Esophagus muscularis mucosa (tissue), 4 donors: ENCODE measurements at regions not wholly inside any gene's neighbourhood (a gene's known extent, or its start where the extent isn't known, plus 50 kb on each side); places are given as distances from the start of the nearest gene placed in this dataset.
"Not testable (repeated sequence)": the region's sequence is repeated elsewhere in the genome, so short reads cannot be mapped to it uniquely, and the experiment has no call there.

ENCODE experiments used
- DNase-seq: peaks from one replicate; pipeline ENCODE4 v3.0.0-alpha.2; 2017; ENCODE audit errors: extremely low spot score
- H3K27ac ChIP-seq, 4 donors: fragments of 200-600 bp; sonication (generic); replicated peaks in 1 of 4; 1 replicate in 3 of 4; 2 replicates in 1 of 4; pipeline ENCODE4 v1.5.1; 2016 to 2019; ENCODE audit warnings: mild to moderate bottlenecking in 1 of 4
- H3K27me3 ChIP-seq, 4 donors: fragments of 200-600 bp; sonication (generic); one replicate each; pipeline versions ENCODE4 v1.5.1 to v1.6.0; 2016 to 2019
- H3K36me3 ChIP-seq, 4 donors: fragments of 200-600 bp; sonication (generic); one replicate each; pipeline ENCODE4 v1.5.1; 2016 to 2019
- H3K4me1 ChIP-seq, 4 donors: fragments of 200-600 bp; sonication (generic); one replicate each; pipeline ENCODE4 v1.5.1; 2016 to 2019
- H3K4me3 ChIP-seq, 4 donors: fragments of 200-600 bp; sonication (generic); 1 replicate in 2 of 4; 2 replicates in 2 of 4; pipeline ENCODE4 v1.5.1; 2016 to 2019; ENCODE audit warnings: mild to moderate bottlenecking in 4 of 4, moderate library complexity in 1 of 4
- H3K9me3 ChIP-seq, 4 donors: fragments of 200-600 bp; sonication (generic); 1 replicate in 3 of 4; 2 replicates in 1 of 4; pipeline ENCODE4 v1.5.1; 2016 to 2019
- EP300 ChIP-seq: sonication (generic); formaldehyde crosslinking; IDR thresholded peaks from one replicate; pipeline ENCODE4 v1.6.1; 2017; ENCODE audit warnings: antibody characterized with exemption
- POLR2A ChIP-seq: fragments of 450-650 bp; IDR thresholded peaks from one replicate; pipeline ENCODE4 v1.6.1; 2017; ENCODE audit warnings: antibody characterized with exemption, moderate library complexity, mild to moderate bottlenecking, low read depth
- POLR2AphosphoS5 ChIP-seq, 2 donors: sonication (generic); formaldehyde crosslinking; IDR thresholded peaks; one replicate each; pipeline ENCODE4 v1.6.1; 2017; ENCODE audit warnings: antibody characterized with exemption in 2 of 2
- WGBS: methylation state at CpG from one replicate; pipeline ENCODE4 v1.1.5; 2018; 5-methylcytosine and 5-hydroxymethylcytosine counted together
- intact Hi-C: fragments of 100-400 bp; cut with DNase I; formaldehyde crosslinking; loops from one replicate; pipeline ENCODE4 v1.15.1; 2023
- TF ChIP-seq, protein P1 (sequence below), 3 experiments: fragments of 200-600 bp in 2 of 3; fragments of 450-650 bp in 1 of 3; sonication (generic) in 2 of 3; IDR thresholded peaks; one replicate each; pipeline ENCODE4 v1.5.1; 2017 to 2019; ENCODE audit warnings: antibody characterized with exemption in 3 of 3, mild to moderate bottlenecking in 2 of 3, moderate library complexity in 1 of 3

DNA sequence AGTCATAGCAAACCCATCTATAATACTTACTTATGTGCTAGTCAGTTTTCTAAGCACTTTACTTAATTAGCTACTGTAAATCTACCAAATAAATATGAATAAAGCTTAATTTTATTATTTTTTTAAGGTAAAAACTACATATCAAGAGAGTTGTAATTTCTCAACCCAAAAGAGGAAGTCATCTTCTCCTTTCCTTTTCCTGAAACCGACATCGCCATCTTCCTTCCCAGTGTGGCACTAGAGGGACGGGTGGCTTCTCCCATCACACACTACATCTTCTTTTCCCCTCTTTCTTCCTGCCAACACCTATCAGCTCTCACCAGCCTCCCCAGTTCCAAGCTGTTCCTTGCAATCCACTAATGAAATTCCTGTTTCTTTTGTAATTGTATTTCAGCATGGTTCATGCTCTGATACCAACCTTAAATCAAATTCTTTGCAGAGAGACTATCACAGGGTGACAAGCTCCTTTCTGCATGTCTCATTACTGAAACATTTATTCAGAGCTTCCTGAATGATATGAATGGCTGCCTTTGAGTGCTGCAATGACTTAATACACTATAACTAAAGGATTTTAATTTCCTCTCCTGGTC is 251.6 kb upstream of the FAM78B start:
- no peaks in the 10 kb centered on the region for H3K36me3 ChIP-seq
- H3K27ac ChIP-seq, result no peak overlapping the region
- WGBS, result 60% methylated on average over 3 of the region's 3 CpGs
- DNase-seq, result no peak
- H3K27me3 ChIP-seq, result peaks cover 0 to 3% (median 0%) of the 10 kb centered on the region in 4 donors
- no peaks in the 10 kb centered on the region for H3K4me1 ChIP-seq
- intact Hi-C loops, result no loop called here
- H3K4me3 ChIP-seq, result no peak overlapping the region
- no peaks in the 10 kb centered on the region for H3K9me3 ChIP-seq
- TF ChIP-seq POLR2AphosphoS5 (IDR thresholded peaks at IDR 0.05) (no peak), POLR2A (no peak), EP300 (no peak)
- TF ChIP-seq, protein P1, sequence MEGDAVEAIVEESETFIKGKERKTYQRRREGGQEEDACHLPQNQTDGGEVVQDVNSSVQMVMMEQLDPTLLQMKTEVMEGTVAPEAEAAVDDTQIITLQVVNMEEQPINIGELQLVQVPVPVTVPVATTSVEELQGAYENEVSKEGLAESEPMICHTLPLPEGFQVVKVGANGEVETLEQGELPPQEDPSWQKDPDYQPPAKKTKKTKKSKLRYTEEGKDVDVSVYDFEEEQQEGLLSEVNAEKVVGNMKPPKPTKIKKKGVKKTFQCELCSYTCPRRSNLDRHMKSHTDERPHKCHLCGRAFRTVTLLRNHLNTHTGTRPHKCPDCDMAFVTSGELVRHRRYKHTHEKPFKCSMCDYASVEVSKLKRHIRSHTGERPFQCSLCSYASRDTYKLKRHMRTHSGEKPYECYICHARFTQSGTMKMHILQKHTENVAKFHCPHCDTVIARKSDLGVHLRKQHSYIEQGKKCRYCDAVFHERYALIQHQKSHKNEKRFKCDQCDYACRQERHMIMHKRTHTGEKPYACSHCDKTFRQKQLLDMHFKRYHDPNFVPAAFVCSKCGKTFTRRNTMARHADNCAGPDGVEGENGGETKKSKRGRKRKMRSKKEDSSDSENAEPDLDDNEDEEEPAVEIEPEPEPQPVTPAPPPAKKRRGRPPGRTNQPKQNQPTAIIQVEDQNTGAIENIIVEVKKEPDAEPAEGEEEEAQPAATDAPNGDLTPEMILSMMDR (IDR thresholded peaks at IDR 0.05), result no peak

DNA sequence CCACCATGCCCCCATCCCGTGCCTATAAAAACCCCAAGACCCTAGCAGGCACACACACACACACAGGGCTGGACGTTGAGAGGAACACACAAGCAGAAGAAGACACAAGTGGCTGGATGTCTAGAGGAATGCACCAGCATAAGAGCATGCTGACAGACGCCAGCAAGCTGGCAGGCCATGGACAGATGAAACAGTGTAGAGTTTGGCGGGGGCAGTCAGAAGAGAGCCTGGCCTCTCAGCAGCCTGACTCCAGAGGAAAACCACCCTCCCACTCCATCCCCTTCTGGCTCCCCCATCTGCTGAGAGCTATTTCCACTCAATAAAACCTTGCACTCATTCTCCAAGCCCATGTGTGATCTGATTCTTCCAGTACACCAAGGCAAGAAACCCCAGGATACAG is 255.8 kb upstream of the FAM78B start:
- H3K9me3 ChIP-seq, H3K27me3 ChIP-seq, H3K4me3 ChIP-seq, intact Hi-C loops, H3K27ac ChIP-seq, H3K4me1 ChIP-seq, DNase-seq, H3K36me3 ChIP-seq: not testable (repeated sequence)
- 64% methylated on average over 3 of the region's 4 CpGs for WGBS

GRCh38 chr1:166432655-166433054 is 265.9 kb upstream of the FAM78B start:
- 73% methylated on average over 2 of the region's 2 CpGs for WGBS
- H3K27ac ChIP-seq, result no peak overlapping the region
- TF ChIP-seq POLR2A (no peak), EP300 (no peak), POLR2AphosphoS5 (IDR thresholded peaks at IDR 0.05) (no peak)
- TF ChIP-seq, protein P1 (IDR thresholded peaks at IDR 0.05), result no peak
- no peaks in the 10 kb centered on the region for H3K36me3 ChIP-seq
- no peak for DNase-seq
- H3K27me3 ChIP-seq, result peaks cover 0 to 11% (median 0%) of the 10 kb centered on the region in 4 donors
- intact Hi-C loops, result no loop called here
- H3K4me3 ChIP-seq, result no peak overlapping the region
- no peaks in the 10 kb centered on the region for H3K4me1 ChIP-seq
- no peaks in the 10 kb centered on the region for H3K9me3 ChIP-seq

GRCh38 chr1:166433404-166434304 is 266.9 kb upstream of the FAM78B start:
- intact Hi-C loops, result not testable (repeated sequence)

GRCh38 chr1:166457700-166458099 is 290.9 kb upstream of the FAM78B start:
- Histone ChIP-seq H3K4me1 (no peaks in the 10 kb centered on the region), H3K27ac (no peak overlapping the region), H3K9me3 (no peaks in the 10 kb centered on the region), H3K36me3 (no peaks in the 10 kb centered on the region), H3K27me3 (peaks cover 0 to 8% (median 0%) of the 10 kb centered on the region in 4 donors), H3K4me3 (no peak overlapping the region)
- TF ChIP-seq EP300 (no peak), POLR2AphosphoS5 (IDR thresholded peaks at IDR 0.05) (no peak), POLR2A (no peak)
- TF ChIP-seq, protein P1 (IDR thresholded peaks at IDR 0.05), result no peak
- 84% methylated on average over 2 of the region's 2 CpGs for WGBS
- DNase-seq, result no peak
- intact Hi-C loops, result no loop called here

More at GRCh38 chr1:166433404-166434304, 266.9 kb upstream of the FAM78B start:
- 38% methylated on average over 7 of the region's 7 CpGs for WGBS
- not testable (repeated sequence) for H3K36me3 ChIP-seq, H3K27ac ChIP-seq, DNase-seq, H3K9me3 ChIP-seq, H3K4me3 ChIP-seq, H3K4me1 ChIP-seq
- H3K27me3 ChIP-seq, result peaks cover 0 to 10% (median 0%) of the 10 kb centered on the region in 4 donors
